HG03196 (cell line): ENCODE measurements at regions not wholly inside any gene's neighbourhood (a gene's known extent, or its start where the extent isn't known, plus 50 kb on each side); places are given as distances from the start of the nearest gene placed in this dataset.
A peak's percentile ranks its signal among the peaks of the same experiment; 100 is the strongest.

Experiments
- ATAC-seq: cut with Tn5 transposase; IDR thresholded peaks from one replicate; pipeline ENCODE4 v1.9.1; 2021; ENCODE audit not compliant: unreplicated experiment

GRCh38 chr2:71277536-71278103 is 50.7 kb upstream of the PAIP2B start:
- no peak for ATAC-seq

- ATAC-seq, result no peak
These were observed 50.2 kb upstream of the PAIP2B start for GRCh38 chr2:71277147-71277475.

- peak; percentile 99 for ATAC-seq
These were observed 49.6 kb upstream of the PAIP2B start for GRCh38 chr2:71276311-71277146.
